ENCODE measurements at regions not wholly inside any gene's neighbourhood (a gene's known extent, or its start where the extent isn't known, plus 50 kb on each side); places are given as distances from the start of the nearest gene placed in this dataset.
"Not testable (repeated sequence)": the region's sequence is repeated elsewhere in the genome, so short reads cannot be mapped to it uniquely, and the experiment has no call there.

GRCh38 chr10:107950411-107951062 is 786.0 kb upstream of the SORCS1 start:
- DNase-seq, result not testable (repeated sequence)

GRCh38 chr10:107942826-107943225 is 778.3 kb upstream of the SORCS1 start:
- DNase-seq, result no peak

- DNase-seq, result no peak
These were observed 768.6 kb upstream of the SORCS1 start for GRCh38 chr10:107933076-107933475.

GRCh38 chr10:107931808-107932207 is 767.3 kb upstream of the SORCS1 start:
- no peak for DNase-seq

GRCh38 chr10:107930037-107930436 is 765.5 kb upstream of the SORCS1 start:
- no peak for DNase-seq

GRCh38 chr10:107924458-107924857 is 760.0 kb upstream of the SORCS1 start:
- no peak for DNase-seq

GRCh38 chr10:107919626-107920235 is 755.2 kb upstream of the SORCS1 start:
- DNase-seq, result no peak

GRCh38 chr10:107918171-107918570 is 753.7 kb upstream of the SORCS1 start:
- no peak for DNase-seq

GRCh38 chr10:107915215-107915610 is 750.7 kb upstream of the SORCS1 start:
- DNase-seq, result no peak

- no peak for DNase-seq
These were observed 750.1 kb upstream of the SORCS1 start for GRCh38 chr10:107914450-107915214.

GRCh38 chr10:107913317-107914294 is 749.1 kb upstream of the SORCS1 start:
- DNase-seq, result no peak

GRCh38 chr10:107901076-107901475 is 736.6 kb upstream of the SORCS1 start:
- DNase-seq, result no peak

GRCh38 chr10:107900131-107900530 is 735.6 kb upstream of the SORCS1 start:
- DNase-seq, result no peak

GRCh38 chr10:107899502-107900062 is 735.1 kb upstream of the SORCS1 start:
- no peak for DNase-seq

- no peak for DNase-seq
These were observed 734.6 kb upstream of the SORCS1 start for GRCh38 chr10:107899075-107899474.

- no peak for DNase-seq
These were observed 733.9 kb upstream of the SORCS1 start for GRCh38 chr10:107898392-107898791.

- DNase-seq, result peak; percentile 42
These were observed 730.0 kb upstream of the SORCS1 start for GRCh38 chr10:107894516-107894915.

- no peak for DNase-seq
These were observed 724.6 kb upstream of the SORCS1 start for GRCh38 chr10:107889105-107889504.

- DNase-seq, result no peak
These were observed 715.7 kb upstream of the SORCS1 start for GRCh38 chr10:107880185-107880584.

GRCh38 chr10:107873007-107873406 is 708.5 kb upstream of the SORCS1 start:
- no peak for DNase-seq

- DNase-seq, result no peak
These were observed 701.2 kb upstream of the SORCS1 start for GRCh38 chr10:107865691-107866090.

- DNase-seq, result no peak
These were observed 694.6 kb upstream of the SORCS1 start for GRCh38 chr10:107859065-107859464.

GRCh38 chr10:107856047-107856315 is 691.5 kb upstream of the SORCS1 start:
- no peak for DNase-seq

Data from inflammatory macrophage treated with lipopolysaccharide for 4 hours (primary cell).